Neural crest cell (in vitro differentiated cells): ENCODE measurements at regions not wholly inside any gene's neighbourhood (a gene's known extent, or its start where the extent isn't known, plus 50 kb on each side); places are given as distances from the start of the nearest gene placed in this dataset.
"Not testable (repeated sequence)": the region's sequence is repeated elsewhere in the genome, so short reads cannot be mapped to it uniquely, and the experiment has no call there.

ENCODE experiments used
- DNase-seq: peaks from one replicate; pipeline ENCODE4 v3.0.0; 2021; ENCODE audit warnings: low read depth, mixed read lengths, low spot score
- H3K27ac Mint-ChIP-seq: one replicate; pipeline ENCODE4 v1.8.0; 2021; ENCODE audit warnings: mild to moderate bottlenecking, mixed read lengths; ENCODE audit not compliant: unreplicated experiment
- H3K27me3 Mint-ChIP-seq: 2 replicates; pipeline ENCODE4 v1.8.0; 2021; ENCODE audit warnings: low read depth, mild to moderate bottlenecking, mixed read lengths
- H3K36me3 Mint-ChIP-seq: 2 replicates; pipeline ENCODE4 v1.8.0; 2021; ENCODE audit warnings: low read depth, mild to moderate bottlenecking, mixed read lengths
- H3K4me1 Mint-ChIP-seq: 2 replicates; pipeline ENCODE4 v1.8.0; 2021; ENCODE audit warnings: mixed read lengths
- H3K4me3 Mint-ChIP-seq: one replicate; pipeline ENCODE4 v1.8.0; 2021; ENCODE audit warnings: mild to moderate bottlenecking, mixed read lengths
- H3K9me3 Mint-ChIP-seq: 2 replicates; pipeline ENCODE4 v1.8.0; 2021; ENCODE audit warnings: mixed read lengths
- CTCF ChIP-seq: fragments of 200-600 bp; sonication (generic); conservative IDR thresholded peaks from 2 replicates; pipeline ENCODE4 v1.5.0; 2021; ENCODE audit warnings: antibody characterized with exemption, mild to moderate bottlenecking

- no peak for DNase-seq
- Mint-ChIP-seq H3K4me1 (peaks cover 5% of the 10 kb centered on the region), H3K9me3 (peaks cover 11% of the 10 kb centered on the region), H3K36me3 (no peaks in the 10 kb centered on the region), H3K27me3 (no peaks in the 10 kb centered on the region), H3K27ac (no peak overlapping the region), H3K4me3 (no peak overlapping the region)
- no peak for TF ChIP-seq CTCF
These were observed 616.0 kb downstream of the FBXO15 start for GRCh38 chr18:73531601-73532000.

GRCh38 chr18:73528066-73528465 lies 619.6 kb downstream of the FBXO15 start:
- Mint-ChIP-seq H3K36me3 (no peaks in the 10 kb centered on the region), H3K9me3 (peaks cover 11% of the 10 kb centered on the region), H3K4me3 (no peak overlapping the region), H3K27ac (no peak overlapping the region), H3K27me3 (no peaks in the 10 kb centered on the region), H3K4me1 (peaks cover 5% of the 10 kb centered on the region)
- TF ChIP-seq CTCF = no peak
- DNase-seq = no peak

GRCh38 chr18:73520229-73520628 lies 627.4 kb downstream of the FBXO15 start:
- Mint-ChIP-seq H3K4me1 (no peaks in the 10 kb centered on the region), H3K27me3 (no peaks in the 10 kb centered on the region), H3K9me3 (peaks cover 6% of the 10 kb centered on the region), H3K4me3 (no peak overlapping the region), H3K36me3 (no peaks in the 10 kb centered on the region), H3K27ac (no peak overlapping the region)
- peak; percentile 55 for TF ChIP-seq CTCF
- DNase-seq = no peak

- DNase-seq, H3K36me3 Mint-ChIP-seq, H3K4me3 Mint-ChIP-seq, H3K27me3 Mint-ChIP-seq, H3K4me1 Mint-ChIP-seq, H3K27ac Mint-ChIP-seq, H3K9me3 Mint-ChIP-seq: not testable (repeated sequence)
These were observed 631.6 kb downstream of the FBXO15 start for GRCh38 chr18:73516056-73516455.

GRCh38 chr18:73514449-73514848 lies 633.2 kb downstream of the FBXO15 start:
- no peaks in the 10 kb centered on the region for H3K27me3 Mint-ChIP-seq
- TF ChIP-seq CTCF = no peak
- no peak overlapping the region for H3K4me3 Mint-ChIP-seq
- H3K27ac Mint-ChIP-seq = no peak overlapping the region
- no peaks in the 10 kb centered on the region for H3K36me3 Mint-ChIP-seq
- peaks cover 6% of the 10 kb centered on the region for H3K9me3 Mint-ChIP-seq
- no peaks in the 10 kb centered on the region for H3K4me1 Mint-ChIP-seq
- no peak for DNase-seq

- H3K27ac Mint-ChIP-seq = no peak overlapping the region
- TF ChIP-seq CTCF = no peak
- peaks cover 6% of the 10 kb centered on the region for H3K9me3 Mint-ChIP-seq
- H3K4me1 Mint-ChIP-seq = no peaks in the 10 kb centered on the region
- no peaks in the 10 kb centered on the region for H3K27me3 Mint-ChIP-seq
- DNase-seq = no peak
- no peaks in the 10 kb centered on the region for H3K36me3 Mint-ChIP-seq
- H3K4me3 Mint-ChIP-seq = no peak overlapping the region
These were observed 635.7 kb downstream of the FBXO15 start for GRCh38 chr18:73511771-73512503.
